ENCODE measurements at regions not wholly inside any gene's neighbourhood (a gene's known extent, or its start where the extent isn't known, plus 50 kb on each side); places are given as distances from the start of the nearest gene placed in this dataset.

GRCh38 chr22:48644108-48644507 is 1183.6 kb downstream of the BRD1 start:
- intact Hi-C loops (cut with DNase I) = no loop called here
- DNase-seq (ENCODE audit: low spot score) = no peak

- intact Hi-C loops (cut with DNase I) = no loop called here
- no peak for DNase-seq (ENCODE audit: low spot score)
Observed at GRCh38 chr22:48643066-48643731, 1184.5 kb downstream of the BRD1 start.

GRCh38 chr22:48642550-48642949 is 1185.1 kb downstream of the BRD1 start:
- no peak for DNase-seq (ENCODE audit: low spot score)
- intact Hi-C loops (cut with DNase I) = no loop called here

- intact Hi-C loops (cut with DNase I) = no loop called here
- no peak for DNase-seq (ENCODE audit: low spot score)
Observed at GRCh38 chr22:48641906-48642475, 1185.7 kb downstream of the BRD1 start.

GRCh38 chr22:48640890-48641841 is 1186.5 kb downstream of the BRD1 start:
- intact Hi-C loops (cut with DNase I) = no loop called here
- no peak for DNase-seq (ENCODE audit: low spot score)

- no peak for DNase-seq (ENCODE audit: low spot score)
- intact Hi-C loops (cut with DNase I) = no loop called here
Observed at GRCh38 chr22:48639896-48640748, 1187.6 kb downstream of the BRD1 start.

GRCh38 chr22:48639021-48639795 is 1188.5 kb downstream of the BRD1 start:
- no peak for DNase-seq (ENCODE audit: low spot score)
- intact Hi-C loops (cut with DNase I) = no loop called here

GRCh38 chr22:48637231-48637630 is 1190.4 kb downstream of the BRD1 start:
- intact Hi-C loops (cut with DNase I) = no loop called here
- DNase-seq (ENCODE audit: low spot score) = no peak

GRCh38 chr22:48636746-48637145 is 1190.9 kb downstream of the BRD1 start:
- intact Hi-C loops (cut with DNase I) = no loop called here
- no peak for DNase-seq (ENCODE audit: low spot score)

- intact Hi-C loops (cut with DNase I) = no loop called here
Observed at GRCh38 chr22:48635816-48636215, 1191.9 kb downstream of the BRD1 start.

GRCh38 chr22:48635031-48635430 is 1192.6 kb downstream of the BRD1 start:
- intact Hi-C loops (cut with DNase I) = no loop called here

More at GRCh38 chr22:48635816-48636215, 1191.9 kb downstream of the BRD1 start:
- DNase-seq (ENCODE audit: low spot score) = no peak

GRCh38 chr22:48633996-48634836 is 1193.5 kb downstream of the BRD1 start:
- DNase-seq (ENCODE audit: low spot score) = no peak
- intact Hi-C loops (cut with DNase I) = no loop called here

More at GRCh38 chr22:48635031-48635430, 1192.6 kb downstream of the BRD1 start:
- DNase-seq (ENCODE audit: low spot score) = no peak

- intact Hi-C loops (cut with DNase I) = no loop called here
Observed at GRCh38 chr22:48632646-48633246, 1194.9 kb downstream of the BRD1 start.

GRCh38 chr22:48631288-48631863 is 1196.3 kb downstream of the BRD1 start:
- intact Hi-C loops (cut with DNase I) = no loop called here
- no peak for DNase-seq (ENCODE audit: low spot score)

More at GRCh38 chr22:48632646-48633246, 1194.9 kb downstream of the BRD1 start:
- no peak for DNase-seq (ENCODE audit: low spot score)

GRCh38 chr22:48630848-48631247 is 1196.8 kb downstream of the BRD1 start:
- no peak for DNase-seq (ENCODE audit: low spot score)
- intact Hi-C loops (cut with DNase I) = no loop called here

GRCh38 chr22:48630433-48630754 is 1197.3 kb downstream of the BRD1 start:
- DNase-seq (ENCODE audit: low spot score) = no peak
- intact Hi-C loops (cut with DNase I) = no loop called here
